ENCODE measurements at regions not wholly inside any gene's neighbourhood (a gene's known extent, or its start where the extent isn't known, plus 50 kb on each side); places are given as distances from the start of the nearest gene placed in this dataset.

GRCh38 chr18:66760559-66760958 is 156.7 kb upstream of the CDH19 start:
- Histone ChIP-seq H3K4me3 (ENCODE audit: insufficient read depth, low read length, poor library complexity, severe bottlenecking) (no peak overlapping the region), H3K27me3 (ENCODE audit: low read length) (no peaks in the 10 kb centered on the region), H3K79me2 (ENCODE audit: insufficient read depth, low read length) (no peaks in the 10 kb centered on the region), H3F3A (ENCODE audit: insufficient read depth) (no peaks in the 10 kb centered on the region), H3K9me3 (ENCODE audit: insufficient read depth, low read length) (no peaks in the 10 kb centered on the region), H3K9me2 (replicated peaks; ENCODE audit: insufficient read depth, low read length) (0 out of 2 replicates have a peak, but pooled peaks cover 4% of the 10 kb centered on the region), H3K9ac (ENCODE audit: low read length) (no peak overlapping the region), H3K27ac (ENCODE audit: low read depth, low read length) (no peak overlapping the region), H3K36me3 (ENCODE audit: low read length) (no peaks in the 10 kb centered on the region), H3K4me2 (ENCODE audit: low read depth, low read length, poor library complexity, severe bottlenecking) (no peak overlapping the region), H4K20me1 (ENCODE audit: low read depth, low read length) (no peaks in the 10 kb centered on the region), H2AFZ (ENCODE audit: low read depth, low read length, severe bottlenecking) (no peak overlapping the region)
- TF ChIP-seq EZH2phosphoT487 (conservative IDR thresholded peaks at IDR 0.05; ENCODE audit: low read length) (no peak), CTCF (IDR thresholded peaks at IDR 0.05; ENCODE audit: insufficient read depth, low read length, poor library complexity, severe bottlenecking) (no peak)

- Histone ChIP-seq H3K36me3 (ENCODE audit: low read length) (no peaks in the 10 kb centered on the region), H2AFZ (ENCODE audit: low read depth, low read length, severe bottlenecking) (no peak overlapping the region), H3K9ac (ENCODE audit: low read length) (no peak overlapping the region), H3K4me3 (ENCODE audit: insufficient read depth, low read length, poor library complexity, severe bottlenecking) (no peak overlapping the region), H3K9me3 (ENCODE audit: insufficient read depth, low read length) (no peaks in the 10 kb centered on the region), H3K4me2 (ENCODE audit: low read depth, low read length, poor library complexity, severe bottlenecking) (no peak overlapping the region), H3K27me3 (ENCODE audit: low read length) (no peaks in the 10 kb centered on the region), H4K20me1 (ENCODE audit: low read depth, low read length) (no peaks in the 10 kb centered on the region), H3K79me2 (ENCODE audit: insufficient read depth, low read length) (no peaks in the 10 kb centered on the region), H3K27ac (ENCODE audit: low read depth, low read length) (no peak overlapping the region), H3F3A (ENCODE audit: insufficient read depth) (no peaks in the 10 kb centered on the region), H3K9me2 (replicated peaks; ENCODE audit: insufficient read depth, low read length) (0 out of 2 replicates have a peak, but pooled peaks cover 4% of the 10 kb centered on the region)
- no peak for TF ChIP-seq EZH2phosphoT487 (conservative IDR thresholded peaks at IDR 0.05; ENCODE audit: low read length)
- no peak for TF ChIP-seq CTCF (IDR thresholded peaks at IDR 0.05; ENCODE audit: insufficient read depth, low read length, poor library complexity, severe bottlenecking)
These were observed 155.3 kb upstream of the CDH19 start for GRCh38 chr18:66759050-66759828.

- Histone ChIP-seq H3K9ac (ENCODE audit: low read length) (no peak overlapping the region), H3K27me3 (ENCODE audit: low read length) (no peaks in the 10 kb centered on the region), H3K9me3 (ENCODE audit: insufficient read depth, low read length) (no peaks in the 10 kb centered on the region), H3K36me3 (ENCODE audit: low read length) (no peaks in the 10 kb centered on the region), H4K20me1 (ENCODE audit: low read depth, low read length) (no peaks in the 10 kb centered on the region), H3K27ac (ENCODE audit: low read depth, low read length) (no peak overlapping the region), H3K9me2 (replicated peaks; ENCODE audit: insufficient read depth, low read length) (0 out of 2 replicates have a peak, but pooled peaks cover 4% of the 10 kb centered on the region), H2AFZ (ENCODE audit: low read depth, low read length, severe bottlenecking) (no peak overlapping the region), H3K79me2 (ENCODE audit: insufficient read depth, low read length) (no peaks in the 10 kb centered on the region), H3F3A (ENCODE audit: insufficient read depth) (no peaks in the 10 kb centered on the region), H3K4me2 (ENCODE audit: low read depth, low read length, poor library complexity, severe bottlenecking) (no peak overlapping the region), H3K4me3 (ENCODE audit: insufficient read depth, low read length, poor library complexity, severe bottlenecking) (no peak overlapping the region)
- TF ChIP-seq CTCF (IDR thresholded peaks at IDR 0.05; ENCODE audit: insufficient read depth, low read length, poor library complexity, severe bottlenecking) (no peak), EZH2phosphoT487 (conservative IDR thresholded peaks at IDR 0.05; ENCODE audit: low read length) (no peak)
These were observed 154.1 kb upstream of the CDH19 start for GRCh38 chr18:66757946-66758345.

Measured in SU-DHL-6 (cell line).